NCI-H128 (cell line): ENCODE measurements at regions not wholly inside any gene's neighbourhood (a gene's known extent, or its start where the extent isn't known, plus 50 kb on each side); places are given as distances from the start of the nearest gene placed in this dataset.
"Not testable (repeated sequence)": the region's sequence is repeated elsewhere in the genome, so short reads cannot be mapped to it uniquely, and the experiment has no call there.

ENCODE experiments used
- DNase-seq: peaks from one replicate; lab custom pipeline; 2025; ENCODE audit not compliant: unreplicated experiment; lab: John Stamatoyannopoulos, UW

DNA sequence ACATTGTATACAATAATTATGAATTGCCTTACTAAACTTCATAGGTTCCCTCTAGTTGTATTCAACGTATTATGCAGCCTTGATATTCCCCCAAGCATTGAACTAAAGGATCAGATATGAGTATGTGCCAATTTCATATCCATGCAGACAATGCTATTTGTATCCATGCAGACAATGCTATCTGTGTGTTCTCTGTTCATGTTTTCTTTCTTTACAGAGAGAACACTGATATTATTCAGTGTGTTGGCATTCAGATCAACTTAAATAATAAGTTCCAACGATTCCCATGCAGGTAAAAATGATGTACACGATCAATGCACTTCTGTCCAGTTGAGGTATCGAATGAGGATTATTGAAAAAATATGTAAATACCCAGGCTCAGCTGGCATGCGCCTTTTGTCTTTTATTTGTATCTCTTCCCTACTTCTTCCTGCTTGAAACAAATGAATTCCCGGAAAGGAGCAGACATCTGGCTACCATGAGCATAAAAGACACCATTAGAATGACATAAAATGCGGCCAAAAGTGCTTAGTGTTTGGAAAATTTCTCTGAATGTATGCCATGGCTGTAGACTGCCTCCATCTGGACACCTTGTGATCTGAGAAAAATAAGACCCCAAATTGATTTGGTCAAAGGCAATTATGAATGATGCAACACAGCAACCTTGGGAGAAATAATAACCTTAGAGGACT, 731.5 kb downstream of the SLITRK1 start:
- DNase-seq, result no peak

GRCh38 chr13:83136660-83137059, 745.6 kb downstream of the SLITRK1 start:
- no peak for DNase-seq

- DNase-seq, result no peak
These were observed 756.5 kb downstream of the SLITRK1 start for GRCh38 chr13:83125791-83126190.

DNA sequence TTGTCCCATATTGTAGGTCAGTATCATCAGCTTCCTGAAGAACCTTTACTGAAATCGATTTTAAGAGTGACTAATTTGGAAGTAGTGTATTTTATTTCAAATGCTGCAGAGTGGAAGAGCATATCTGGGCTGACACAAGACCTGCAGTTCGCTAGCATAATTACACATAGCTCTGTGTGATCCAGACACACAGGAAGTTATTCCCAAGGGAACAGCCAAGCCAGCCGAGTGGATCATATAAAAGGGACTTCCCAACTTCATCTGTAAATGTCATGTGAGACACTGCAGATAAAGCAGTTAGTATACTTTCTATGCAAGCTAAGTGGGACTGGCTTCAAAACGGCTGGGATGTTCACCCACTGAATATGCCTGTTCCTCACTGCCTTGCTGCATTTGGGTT, 760.4 kb downstream of the SLITRK1 start:
- DNase-seq, result no peak

DNA sequence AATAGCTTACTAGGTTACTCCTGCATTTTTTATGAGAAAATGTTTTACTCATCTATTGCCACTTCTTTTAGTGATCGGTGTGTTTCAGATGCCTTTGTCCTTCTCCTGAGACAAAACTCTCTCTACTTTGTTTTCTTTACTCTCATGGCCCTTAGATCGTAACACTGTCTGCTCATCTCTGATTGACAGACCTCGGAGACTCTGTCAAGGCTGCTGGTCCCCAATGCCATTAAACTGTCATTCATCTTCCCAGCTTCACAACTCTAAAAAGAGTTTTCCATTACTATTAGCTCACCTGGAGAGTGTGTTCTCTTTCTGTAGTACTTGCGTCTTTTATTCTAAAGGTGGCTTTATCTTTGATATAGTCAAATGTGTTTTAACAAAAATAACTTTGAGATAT, 765.2 kb downstream of the SLITRK1 start:
- no peak for DNase-seq

GRCh38 chr13:83101574-83102247, 780.6 kb downstream of the SLITRK1 start:
- not testable (repeated sequence) for DNase-seq

DNA sequence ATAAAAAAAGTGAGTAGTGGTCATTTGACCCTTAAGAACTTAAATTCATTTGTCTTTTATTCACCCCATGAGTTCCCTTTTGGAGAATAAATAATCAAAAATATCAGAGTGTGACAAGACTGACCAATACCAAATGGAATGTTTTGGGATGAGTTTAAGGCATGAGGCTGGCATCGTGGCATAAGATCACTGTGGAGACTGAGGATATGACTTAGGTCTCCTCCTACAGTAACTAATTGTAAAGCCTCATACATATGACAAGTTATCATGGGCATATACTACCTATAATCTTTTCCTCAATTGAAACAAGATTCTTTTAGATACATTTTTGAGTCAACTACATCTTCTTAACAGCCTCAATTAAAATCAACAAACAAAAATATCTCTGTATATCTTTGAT, 782.0 kb downstream of the SLITRK1 start:
- DNase-seq, result no peak

- DNase-seq, result no peak
These were observed 793.4 kb downstream of the SLITRK1 start for GRCh38 chr13:83088858-83089257.

- no peak for DNase-seq
These were observed 795.3 kb downstream of the SLITRK1 start for GRCh38 chr13:83086948-83087347.

GRCh38 chr13:83086088-83086487, 796.2 kb downstream of the SLITRK1 start:
- DNase-seq, result no peak

GRCh38 chr13:83085186-83085900, 796.9 kb downstream of the SLITRK1 start:
- DNase-seq, result no peak

GRCh38 chr13:83077499-83077898, 804.8 kb downstream of the SLITRK1 start:
- no peak for DNase-seq

- DNase-seq, result not testable (repeated sequence)
These were observed 808.3 kb downstream of the SLITRK1 start for GRCh38 chr13:83073930-83074329.

DNA sequence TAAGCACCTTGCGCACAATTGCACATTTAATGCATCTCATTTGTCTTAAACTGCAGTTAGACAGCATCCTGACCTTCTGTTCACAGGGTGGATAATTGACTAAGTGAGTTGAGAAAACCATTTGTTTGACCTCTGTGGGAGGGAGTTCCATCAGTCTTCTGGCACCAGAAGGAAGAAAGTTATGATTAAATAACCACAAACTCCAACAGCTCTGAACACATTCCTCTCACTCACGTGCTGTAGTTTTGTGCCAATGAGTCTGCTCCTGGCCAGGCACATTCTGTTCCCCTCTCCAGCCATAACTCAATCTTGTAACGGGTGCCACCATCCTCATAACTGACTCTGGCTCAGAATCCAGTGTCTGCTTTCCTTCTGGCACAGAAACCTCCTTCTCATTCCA, 817.2 kb downstream of the SLITRK1 start:
- DNase-seq, result no peak

DNA sequence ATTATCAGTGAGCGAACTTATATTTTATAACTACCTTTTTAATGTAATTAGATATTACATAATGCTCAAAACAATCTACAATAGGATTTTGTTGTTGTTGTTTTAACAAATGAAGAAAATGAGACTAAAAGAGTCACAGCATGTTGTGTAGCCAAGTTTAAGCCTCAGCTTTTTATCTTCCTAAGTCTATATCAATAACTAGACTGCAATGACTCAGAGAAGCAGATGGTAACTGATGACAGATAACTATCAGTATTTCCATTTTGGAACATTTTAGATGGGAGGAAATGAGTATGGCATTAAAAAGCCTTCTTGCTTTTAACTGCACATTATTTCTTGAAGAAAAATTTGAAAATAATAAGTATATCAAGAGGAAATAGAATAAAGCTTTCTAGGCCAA, 825.2 kb downstream of the SLITRK1 start:
- no peak for DNase-seq

DNA sequence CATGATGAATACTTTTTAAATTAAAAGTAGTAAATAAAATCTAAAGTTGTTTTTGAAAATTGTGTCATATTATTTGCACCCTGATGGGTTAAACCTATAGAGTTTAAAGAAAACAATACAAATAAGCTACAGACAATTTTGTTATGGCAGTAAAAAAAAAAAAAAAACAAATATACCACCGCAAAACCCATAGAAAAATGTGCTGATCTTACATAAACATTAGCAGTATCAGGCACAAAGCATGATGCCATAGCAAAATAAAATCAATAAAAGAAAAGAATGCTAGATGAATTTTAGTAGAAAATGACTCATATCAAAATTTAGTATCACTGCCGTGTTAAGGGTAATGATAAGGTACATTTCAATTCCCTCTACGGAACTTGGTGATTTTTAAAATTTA, 826.0 kb downstream of the SLITRK1 start:
- no peak for DNase-seq

- no peak for DNase-seq
These were observed 833.9 kb downstream of the SLITRK1 start for GRCh38 chr13:83048419-83048818.

DNA sequence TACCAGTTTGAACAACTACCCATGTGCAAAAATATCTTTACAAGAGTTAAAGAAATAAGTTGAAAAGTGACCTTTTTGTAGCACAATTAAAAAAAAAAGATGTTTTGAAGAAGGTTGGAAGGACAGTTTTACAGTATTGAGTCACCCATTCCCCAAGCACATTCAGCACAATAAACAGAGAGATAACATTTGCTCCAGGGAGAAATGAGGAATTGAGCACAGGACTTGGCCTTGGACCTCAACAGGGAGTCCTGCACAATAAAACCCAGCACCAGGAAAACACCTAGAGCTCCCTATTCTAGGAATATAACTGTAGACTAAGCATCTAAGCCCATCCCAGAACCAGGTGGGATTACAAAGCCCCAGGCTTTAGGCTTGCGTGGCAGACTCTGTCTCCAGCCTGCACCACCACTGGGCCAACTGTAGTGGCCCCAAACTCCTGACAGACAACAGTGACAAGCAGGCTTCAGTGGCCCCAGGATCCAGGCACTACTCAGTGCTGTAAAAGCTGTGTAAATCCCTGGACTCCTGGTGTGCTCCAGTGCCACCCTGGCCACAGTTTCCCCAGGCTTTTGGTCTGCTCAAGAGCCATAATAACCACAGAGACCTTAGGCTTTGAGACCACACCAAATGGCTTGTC, 857.2 kb downstream of the SLITRK1 start:
- no peak for DNase-seq

- no peak for DNase-seq
These were observed 858.0 kb downstream of the SLITRK1 start for GRCh38 chr13:83024232-83024631.

DNA sequence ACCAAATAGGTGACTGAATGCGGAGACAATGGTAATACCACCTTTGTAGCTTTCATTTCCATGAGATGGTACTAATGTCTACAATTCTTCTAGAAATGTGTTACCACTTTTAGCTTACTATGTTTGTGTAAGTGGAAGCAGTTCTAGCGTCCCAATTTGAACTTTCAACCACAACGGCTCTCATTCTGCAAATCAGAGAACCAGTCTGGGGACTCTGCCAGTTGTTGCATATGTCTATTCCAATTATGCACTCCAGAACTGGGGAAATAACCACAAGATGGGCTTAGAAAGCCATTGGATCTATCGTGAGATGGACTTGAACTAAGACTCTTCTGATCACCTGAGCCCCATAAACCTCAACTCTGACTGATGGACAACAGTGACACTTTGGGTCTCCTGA, 862.3 kb downstream of the SLITRK1 start:
- DNase-seq, result no peak

DNA sequence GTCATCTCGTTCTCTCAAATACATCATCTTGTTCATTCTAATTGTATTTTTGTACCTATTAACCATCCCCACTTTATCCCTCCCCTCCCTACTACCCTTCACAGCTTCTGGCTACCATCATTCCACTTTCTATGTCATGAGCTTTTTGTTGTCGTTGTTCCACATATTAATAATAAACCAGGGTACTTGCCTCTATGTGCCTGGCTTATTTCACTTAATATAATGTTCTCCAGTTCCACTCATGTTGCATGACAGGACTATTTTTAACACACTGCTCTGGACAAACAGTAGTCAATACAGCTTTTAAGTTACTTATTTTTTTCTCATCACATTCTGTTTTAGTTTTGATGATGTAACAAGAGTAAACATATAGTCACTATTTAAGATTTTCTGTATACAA, 872.3 kb downstream of the SLITRK1 start:
- no peak for DNase-seq
